ENCODE measurements at regions not wholly inside any gene's neighbourhood (a gene's known extent, or its start where the extent isn't known, plus 50 kb on each side); places are given as distances from the start of the nearest gene placed in this dataset.

DNA sequence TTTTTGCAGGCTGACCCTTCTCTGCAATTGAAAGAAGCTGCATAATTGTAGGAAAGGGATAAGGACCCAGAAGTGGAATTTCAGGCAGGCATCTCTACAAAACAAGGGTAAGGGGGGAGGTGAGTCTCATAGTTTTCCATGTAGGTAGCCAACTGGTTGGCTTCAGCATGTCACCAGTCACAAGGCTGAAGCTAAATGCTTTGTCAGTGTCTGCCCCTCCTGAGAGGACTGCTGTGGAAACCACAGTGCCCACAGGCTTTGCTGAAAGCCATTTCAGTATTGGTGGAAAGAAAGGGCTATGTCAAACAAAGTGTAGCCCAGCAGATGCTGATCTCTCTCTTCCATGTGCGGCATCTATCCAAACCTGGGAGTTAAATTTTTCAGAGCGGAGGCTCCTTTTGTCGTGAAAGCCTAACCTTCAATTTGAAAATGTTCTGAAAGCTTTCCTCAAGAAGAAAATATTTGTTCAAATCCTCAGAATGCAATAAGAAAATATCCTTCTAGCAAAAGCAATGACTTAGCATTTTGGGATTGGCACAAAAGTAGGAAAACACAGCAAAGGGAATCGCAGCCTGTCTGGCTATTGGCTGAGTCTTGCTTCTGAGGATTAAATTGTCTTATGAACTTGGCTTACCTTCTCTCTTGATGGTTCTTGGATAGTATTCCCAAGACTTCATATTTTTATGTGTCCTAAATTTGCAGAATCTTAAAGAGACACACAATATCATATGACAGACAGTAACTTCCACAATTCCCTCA is 591.7 kb downstream of the PLPP3 start:
- Histone ChIP-seq H3K9me3 (no peaks in the 10 kb centered on the region), H3K4me1 (no peaks in the 10 kb centered on the region), H3K27ac (no peak overlapping the region), H3K36me3 (replicated peaks in 1 of 2; ENCODE audit: insufficient read depth in 1 of 2, low read depth in 2 of 2) (no peaks in the 10 kb centered on the region), H3K27me3 (no peaks in the 10 kb centered on the region), H3K4me3 (no peak overlapping the region)
- ATAC-seq = no peak
- intact Hi-C loops (cut with DNase I) = no loop called here
- 73 to 91% methylated on average over 4 of the region's 4 CpGs for WGBS, 2 donors
- TF ChIP-seq POLR2A (IDR thresholded peaks at IDR 0.05) = no peak
- TF ChIP-seq, protein P1, sequence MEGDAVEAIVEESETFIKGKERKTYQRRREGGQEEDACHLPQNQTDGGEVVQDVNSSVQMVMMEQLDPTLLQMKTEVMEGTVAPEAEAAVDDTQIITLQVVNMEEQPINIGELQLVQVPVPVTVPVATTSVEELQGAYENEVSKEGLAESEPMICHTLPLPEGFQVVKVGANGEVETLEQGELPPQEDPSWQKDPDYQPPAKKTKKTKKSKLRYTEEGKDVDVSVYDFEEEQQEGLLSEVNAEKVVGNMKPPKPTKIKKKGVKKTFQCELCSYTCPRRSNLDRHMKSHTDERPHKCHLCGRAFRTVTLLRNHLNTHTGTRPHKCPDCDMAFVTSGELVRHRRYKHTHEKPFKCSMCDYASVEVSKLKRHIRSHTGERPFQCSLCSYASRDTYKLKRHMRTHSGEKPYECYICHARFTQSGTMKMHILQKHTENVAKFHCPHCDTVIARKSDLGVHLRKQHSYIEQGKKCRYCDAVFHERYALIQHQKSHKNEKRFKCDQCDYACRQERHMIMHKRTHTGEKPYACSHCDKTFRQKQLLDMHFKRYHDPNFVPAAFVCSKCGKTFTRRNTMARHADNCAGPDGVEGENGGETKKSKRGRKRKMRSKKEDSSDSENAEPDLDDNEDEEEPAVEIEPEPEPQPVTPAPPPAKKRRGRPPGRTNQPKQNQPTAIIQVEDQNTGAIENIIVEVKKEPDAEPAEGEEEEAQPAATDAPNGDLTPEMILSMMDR (IDR thresholded peaks at IDR 0.05) = no peak
- no peak for DNase-seq

DNA sequence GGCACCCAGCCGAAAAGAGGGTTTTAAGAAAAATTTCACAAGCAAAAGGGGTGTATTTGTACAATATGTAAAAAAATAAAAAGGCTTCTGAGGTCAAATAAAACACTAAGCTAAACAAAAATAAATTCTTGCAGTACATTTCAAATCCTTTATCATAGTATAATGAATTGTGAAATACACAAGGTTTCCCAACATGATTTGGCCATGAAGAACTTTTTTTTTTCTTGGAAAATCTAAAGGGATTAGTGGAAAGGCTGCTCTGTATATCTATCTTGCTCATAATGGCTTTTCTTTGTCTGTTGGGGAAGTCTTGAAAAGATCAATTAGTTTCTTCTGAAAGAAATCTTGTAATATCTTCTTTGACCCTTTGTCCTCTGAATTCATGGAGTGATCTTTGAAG is 593.4 kb downstream of the PLPP3 start:
- DNase-seq (no peak), ATAC-seq (no peak)
- H3K36me3 ChIP-seq (replicated peaks in 1 of 2; ENCODE audit: insufficient read depth in 1 of 2, low read depth in 2 of 2) = no peaks in the 10 kb centered on the region
- TF ChIP-seq, protein P1 (IDR thresholded peaks at IDR 0.05) = no peak
- no peak for TF ChIP-seq POLR2A (IDR thresholded peaks at IDR 0.05)
- H3K9me3 ChIP-seq = no peaks in the 10 kb centered on the region
- intact Hi-C loops (cut with DNase I) = no loop called here
- WGBS, 2 donors = 90 to 100% methylated on average over 1 of the region's 1 CpG
- H3K27ac ChIP-seq = no peak overlapping the region
- H3K4me1 ChIP-seq = no peaks in the 10 kb centered on the region
- H3K4me3 ChIP-seq = no peak overlapping the region
- no peaks in the 10 kb centered on the region for H3K27me3 ChIP-seq

DNA sequence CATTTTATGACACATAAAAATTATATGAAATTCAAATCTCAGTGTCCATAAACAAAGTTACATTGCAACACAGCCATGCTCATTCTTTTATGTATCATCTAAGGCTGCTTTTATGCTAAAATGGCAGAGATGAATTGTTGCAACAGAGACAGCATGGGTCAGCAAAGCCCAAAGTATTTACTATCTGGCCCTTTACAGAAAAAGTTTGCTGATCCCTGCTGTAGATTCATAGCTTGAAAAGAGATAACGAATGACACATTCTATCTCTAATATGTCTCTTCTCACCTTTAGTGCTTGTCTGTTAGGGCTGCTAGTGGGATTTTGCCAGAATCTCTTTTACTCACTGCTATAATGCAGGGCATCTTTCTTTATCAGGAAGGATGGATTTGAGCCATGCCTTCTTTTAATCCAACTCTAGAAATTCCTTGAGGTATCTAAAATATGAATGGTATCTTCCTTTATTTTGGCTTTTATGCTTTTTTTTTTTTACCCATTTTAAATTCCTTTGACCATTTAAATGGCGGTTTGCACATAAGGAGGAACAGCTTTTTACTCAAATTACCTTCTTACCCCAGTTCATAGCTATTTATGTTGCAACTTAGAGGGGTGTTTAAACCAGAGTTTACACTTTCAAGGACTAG is 598.2 kb downstream of the PLPP3 start:
- no peaks in the 10 kb centered on the region for H3K9me3 ChIP-seq
- no peak for TF ChIP-seq POLR2A (IDR thresholded peaks at IDR 0.05)
- TF ChIP-seq, protein P1 (IDR thresholded peaks at IDR 0.05) = no peak
- intact Hi-C loops (cut with DNase I) = no loop called here
- H3K36me3 ChIP-seq (replicated peaks in 1 of 2; ENCODE audit: insufficient read depth in 1 of 2, low read depth in 2 of 2) = no peaks in the 10 kb centered on the region
- ATAC-seq (no peak), DNase-seq (no peak)
- 84 to 90% methylated on average over 2 of the region's 2 CpGs for WGBS, 2 donors
- no peaks in the 10 kb centered on the region for H3K27me3 ChIP-seq
- no peak overlapping the region for H3K27ac ChIP-seq
- H3K4me1 ChIP-seq = no peaks in the 10 kb centered on the region
- H3K4me3 ChIP-seq = no peak overlapping the region

DNA sequence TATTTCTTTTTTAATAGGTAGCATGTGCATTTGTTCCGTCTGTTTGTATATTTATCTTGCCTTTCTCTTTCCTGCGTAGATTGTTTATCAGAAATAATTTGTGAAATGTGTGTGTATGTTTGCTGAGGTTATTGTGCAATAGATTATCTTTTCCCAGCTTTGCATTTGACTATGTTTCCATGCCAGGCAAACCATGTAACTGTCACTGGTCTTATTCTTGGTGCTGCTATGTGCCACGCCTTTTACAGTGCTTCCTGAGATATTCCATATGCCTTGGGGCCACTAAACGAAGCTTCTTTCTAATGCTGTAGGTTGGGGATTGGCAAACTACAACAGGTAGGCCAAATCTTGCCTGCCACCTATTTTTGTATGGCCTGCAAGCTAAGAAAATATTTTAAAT is 598.8 kb downstream of the PLPP3 start:
- no peaks in the 10 kb centered on the region for H3K36me3 ChIP-seq (replicated peaks in 1 of 2; ENCODE audit: insufficient read depth in 1 of 2, low read depth in 2 of 2)
- H3K9me3 ChIP-seq = no peaks in the 10 kb centered on the region
- ATAC-seq (no peak), DNase-seq (no peak)
- no peak overlapping the region for H3K27ac ChIP-seq
- no peaks in the 10 kb centered on the region for H3K27me3 ChIP-seq
- 48 to 49% methylated on average over 4 of the region's 4 CpGs for WGBS, 2 donors
- TF ChIP-seq, protein P1 (IDR thresholded peaks at IDR 0.05) = no peak
- no peak for TF ChIP-seq POLR2A (IDR thresholded peaks at IDR 0.05)
- intact Hi-C loops (cut with DNase I) = no loop called here
- H3K4me1 ChIP-seq = no peaks in the 10 kb centered on the region
- no peak overlapping the region for H3K4me3 ChIP-seq
